Neutrophil (primary cell): ENCODE measurements at regions not wholly inside any gene's neighbourhood (a gene's known extent, or its start where the extent isn't known, plus 50 kb on each side); places are given as distances from the start of the nearest gene placed in this dataset.

Experiments used
- H3K27ac ChIP-seq: fragments of 200-600 bp; sonication (generic); 2 replicates; pipeline ENCODE4 v1.5.1; 2016; ENCODE audit warnings: mild to moderate bottlenecking, moderate library complexity
- H3K27me3 ChIP-seq: fragments of 200-600 bp; sonication (generic); 2 replicates; pipeline ENCODE4 v1.6.0; 2016; ENCODE audit warnings: mild to moderate bottlenecking
- H3K36me3 ChIP-seq: fragments of 200-600 bp; sonication (generic); 2 replicates; pipeline ENCODE4 v1.5.1; 2017
- H3K4me1 ChIP-seq, 2 experiments: fragments of 200-600 bp in 1 of 2; sonication (generic) in 1 of 2; 1 replicate in 1 of 2; 2 replicates in 1 of 2; pipeline versions ENCODE4 v1.5.1 to v1.6.1; 2013 to 2016; ENCODE audit warnings: low read depth in 1 of 2, low read length in 1 of 2, mild to moderate bottlenecking in 1 of 2, moderate library complexity in 1 of 2; ENCODE audit not compliant: control insufficient read depth in 1 of 2, insufficient read depth in 1 of 2
- H3K4me3 ChIP-seq, 2 experiments: fragments of 200-600 bp in 1 of 2; sonication (generic) in 1 of 2; 1 replicate in 1 of 2; 2 replicates in 1 of 2; pipeline ENCODE4 v1.5.1; 2013 to 2016; ENCODE audit warnings: low read depth in 1 of 2, low read length in 1 of 2, mild to moderate bottlenecking in 1 of 2, moderate library complexity in 1 of 2
- H3K9me3 ChIP-seq: fragments of 200-600 bp; sonication (generic); 2 replicates; pipeline ENCODE4 v1.5.1; 2016
- CTCF ChIP-seq: fragments of 200-600 bp; sonication (generic); IDR thresholded peaks from 2 replicates; pipeline ENCODE4 v1.5.1; 2016; ENCODE audit warnings: antibody characterized with exemption

DNA sequence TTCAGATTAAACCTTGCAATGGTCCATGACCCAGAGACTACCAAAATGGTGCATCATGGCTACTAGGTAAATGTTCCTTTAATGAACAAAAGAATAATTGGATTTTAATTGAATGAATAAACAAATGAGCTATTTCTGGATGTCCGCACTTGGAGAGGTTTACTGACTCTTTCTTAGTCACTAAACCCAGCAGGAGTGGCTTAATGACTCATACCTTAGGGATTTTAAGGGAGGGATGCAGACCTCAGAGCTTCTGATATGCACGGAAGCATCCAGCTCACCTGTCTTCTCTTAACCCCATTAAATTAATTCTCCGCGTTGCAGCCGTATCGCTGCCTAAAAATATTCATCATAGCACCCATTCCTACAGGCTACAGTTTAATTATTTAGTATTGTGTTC, 970.0 kb upstream of the SLC35B3 start:
- no peak for TF ChIP-seq CTCF
- Histone ChIP-seq H3K36me3 (no peaks in the 10 kb centered on the region), H3K4me1 (no peaks in the 10 kb centered on the region), H3K4me3 (no peak overlapping the region), H3K27me3 (peaks cover 2% of the 10 kb centered on the region), H3K9me3 (no peaks in the 10 kb centered on the region), H3K27ac (no peak overlapping the region)

GRCh38 chr6:9404351-9405146, 969.2 kb upstream of the SLC35B3 start:
- Histone ChIP-seq H3K9me3 (no peaks in the 10 kb centered on the region), H3K4me1 (no peaks in the 10 kb centered on the region), H3K4me3 (no peak overlapping the region), H3K27me3 (peaks cover 11% of the 10 kb centered on the region), H3K27ac (no peak overlapping the region), H3K36me3 (no peaks in the 10 kb centered on the region)
- TF ChIP-seq CTCF: no peak

GRCh38 chr6:9403736-9404135, 968.4 kb upstream of the SLC35B3 start:
- H3K9me3 ChIP-seq: no peaks in the 10 kb centered on the region
- H3K27ac ChIP-seq: no peak overlapping the region
- no peaks in the 10 kb centered on the region for H3K36me3 ChIP-seq
- H3K27me3 ChIP-seq: peaks cover 19% of the 10 kb centered on the region
- no peaks in the 10 kb centered on the region for H3K4me1 ChIP-seq
- no peak overlapping the region for H3K4me3 ChIP-seq
- TF ChIP-seq CTCF: no peak

GRCh38 chr6:9401960-9402359, 966.6 kb upstream of the SLC35B3 start:
- Histone ChIP-seq H3K27ac (no peak overlapping the region), H3K4me3 (no peak overlapping the region), H3K36me3 (no peaks in the 10 kb centered on the region), H3K27me3 (peaks cover 29% of the 10 kb centered on the region), H3K4me1 (no peaks in the 10 kb centered on the region), H3K9me3 (no peaks in the 10 kb centered on the region)
- TF ChIP-seq CTCF: no peak

- no peak overlapping the region for H3K4me3 ChIP-seq
- no peak overlapping the region for H3K27ac ChIP-seq
- no peak for TF ChIP-seq CTCF
- no peaks in the 10 kb centered on the region for H3K36me3 ChIP-seq
- no peaks in the 10 kb centered on the region for H3K4me1 ChIP-seq
- H3K27me3 ChIP-seq: peaks cover 29% of the 10 kb centered on the region
- H3K9me3 ChIP-seq: no peaks in the 10 kb centered on the region
These were observed 964.6 kb upstream of the SLC35B3 start for GRCh38 chr6:9399916-9400315.
